ENCODE measurements at regions not wholly inside any gene's neighbourhood (a gene's known extent, or its start where the extent isn't known, plus 50 kb on each side); places are given as distances from the start of the nearest gene placed in this dataset.

DNA sequence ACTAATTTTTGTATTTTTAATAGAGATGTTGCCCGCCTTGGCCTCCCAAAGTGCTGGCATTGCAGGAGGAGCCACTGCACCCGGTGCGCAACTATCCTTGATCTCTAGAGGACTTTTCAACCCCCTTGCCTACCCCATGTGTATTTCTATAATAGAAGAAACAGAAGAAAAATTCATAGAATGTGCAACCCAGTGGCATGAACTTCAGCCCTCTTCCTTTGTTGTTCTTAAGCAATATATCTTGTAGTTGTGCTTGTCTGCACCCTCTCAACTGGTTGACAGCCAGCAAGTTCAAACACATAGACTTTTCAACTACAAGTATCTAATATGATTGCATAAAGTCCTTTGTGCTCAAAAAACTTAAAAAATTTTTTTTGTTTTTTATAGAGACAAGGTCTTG is 72.3 kb upstream of the NCOA3 start:
- Histone ChIP-seq H3K4me1 (ENCODE audit: control insufficient read depth, extremely low read depth, insufficient read depth, low read length) (no peaks in the 10 kb centered on the region), H3K4me2 (ENCODE audit: insufficient read depth, low read length) (no peak overlapping the region), H3K27me3 (ENCODE audit: control insufficient read depth in 2 of 2, insufficient read depth in 2 of 2, low read length in 2 of 2) (no peaks in the 10 kb centered on the region), H3K9me3 (replicated peaks; ENCODE audit: control insufficient read depth, insufficient read depth, low read length) (no peaks in the 10 kb centered on the region), H4K20me1 (replicated peaks; ENCODE audit: control insufficient read depth, extremely low read depth, insufficient read depth, low read length) (no peaks in the 10 kb centered on the region), H3K9ac (replicated peaks; ENCODE audit: extremely low read depth, insufficient read depth, low read length) (no peak overlapping the region), H2AFZ (ENCODE audit: low read depth, low read length) (no peak overlapping the region), H3K4me3 (replicated peaks in 1 of 3; ENCODE audit: insufficient read depth in 1 of 3, low read depth in 1 of 3, low read length in 3 of 3) (no peak overlapping the region), H3K27ac (ENCODE audit: insufficient read depth, low read depth, low read length) (no peak overlapping the region), H3K79me2 (ENCODE audit: control insufficient read depth, insufficient read depth, low read length) (no peaks in the 10 kb centered on the region), H3K36me3 (ENCODE audit: control insufficient read depth in 2 of 2, extremely low read depth in 1 of 2, insufficient read depth in 2 of 2, low read length in 2 of 2) (no peaks in the 10 kb centered on the region), H3K9me1 (replicated peaks; ENCODE audit: control insufficient read depth, extremely low read depth, insufficient read depth, low read length) (no peaks in the 10 kb centered on the region)
- CTCF ChIA-PET = no interaction called here
- dilution Hi-C loops (cut with MboI; ENCODE audit: extremely low pct_ligation_motif_present, low sequenced_read_pairs) (no loop called here), intact Hi-C loops (cut with micrococcal nuclease) (no loop called here)
- no peak for DNase-seq (ENCODE audit: low read depth, low spot score)
- TF ChIP-seq POLR2AphosphoS5 (IDR thresholded peaks at IDR 0.05; ENCODE audit: insufficient read depth, low read depth, low read length) = no peak
- TF ChIP-seq JUN (IDR thresholded peaks at IDR 0.05; ENCODE audit: borderline replicate concordance, insufficient read depth, insufficient read length, low read depth) = no peak
- POLR2A ChIA-PET = no interaction called here
- no peak for FAIRE-seq
- no TSS peak for BruUV-seq (replicated peaks)

DNA sequence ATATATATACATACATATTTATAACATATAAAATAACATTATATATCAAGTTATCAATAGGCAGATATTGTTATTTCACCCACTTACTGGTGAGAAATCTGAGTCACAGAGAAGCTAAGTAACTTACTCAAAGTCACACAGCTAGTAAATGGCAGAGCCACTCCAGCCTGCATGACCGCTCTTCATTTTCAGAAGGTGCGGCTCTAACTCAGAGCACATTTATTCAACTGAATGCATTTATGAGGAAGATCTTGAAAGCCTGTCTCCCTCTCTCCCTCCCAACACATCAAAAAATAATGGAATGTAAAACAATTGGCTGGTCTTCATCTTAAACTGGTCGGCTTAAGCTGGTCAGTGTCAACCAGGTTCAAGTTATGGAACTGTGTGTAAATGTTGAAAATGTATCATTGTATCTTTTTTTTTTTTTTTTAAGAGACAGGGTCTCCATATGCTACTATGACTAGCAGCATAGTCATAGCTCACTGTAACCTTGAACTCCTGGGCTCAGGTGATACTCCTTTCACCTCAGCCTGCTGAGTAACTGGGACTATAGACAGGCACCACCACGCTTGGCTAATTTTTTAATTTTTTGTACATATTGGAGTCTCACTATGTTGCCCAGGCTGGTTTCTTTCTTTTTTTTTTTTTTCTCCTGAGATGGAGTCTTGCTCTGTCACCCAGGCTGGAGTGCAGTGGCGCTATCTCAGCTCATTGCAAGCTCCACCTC is 70.7 kb upstream of the NCOA3 start:
- no peaks in the 10 kb centered on the region for H3K36me3 ChIP-seq (ENCODE audit: control insufficient read depth in 2 of 2, extremely low read depth in 1 of 2, insufficient read depth in 2 of 2, low read length in 2 of 2)
- H3K27ac ChIP-seq (ENCODE audit: insufficient read depth, low read depth, low read length) = no peak overlapping the region
- POLR2A ChIA-PET = no interaction called here
- H3K79me2 ChIP-seq (ENCODE audit: control insufficient read depth, insufficient read depth, low read length) = no peaks in the 10 kb centered on the region
- no TSS peak for BruUV-seq (replicated peaks)
- H4K20me1 ChIP-seq (replicated peaks; ENCODE audit: control insufficient read depth, extremely low read depth, insufficient read depth, low read length) = no peaks in the 10 kb centered on the region
- H3K27me3 ChIP-seq (ENCODE audit: control insufficient read depth in 2 of 2, insufficient read depth in 2 of 2, low read length in 2 of 2) = no peaks in the 10 kb centered on the region
- CTCF ChIA-PET = interaction anchor here (1.4 kb wide), 1 partner anchor 190 kb away, joined by 4 read pairs; no protein-coding TSS in a partner anchor
- intact Hi-C loops (cut with micrococcal nuclease) (no loop called here), dilution Hi-C loops (cut with MboI; ENCODE audit: extremely low pct_ligation_motif_present, low sequenced_read_pairs) (no loop called here)
- DNase-seq (ENCODE audit: low read depth, low spot score) (no peak), FAIRE-seq (no peak)
- no peaks in the 10 kb centered on the region for H3K9me3 ChIP-seq (replicated peaks; ENCODE audit: control insufficient read depth, insufficient read depth, low read length)
- TF ChIP-seq EZH2 (IDR thresholded peaks at IDR 0.05; ENCODE audit: borderline replicate concordance, low read depth, low read length, severe bottlenecking) (no peak), JUN (IDR thresholded peaks at IDR 0.05; ENCODE audit: borderline replicate concordance, insufficient read depth, insufficient read length, low read depth) (no peak), FOS (IDR thresholded peaks at IDR 0.05; ENCODE audit: borderline replicate concordance, insufficient read depth, low read length) (no peak), POLR2AphosphoS5 (IDR thresholded peaks at IDR 0.05; ENCODE audit: insufficient read depth, low read depth, low read length) (no peak), MYC (IDR thresholded peaks at IDR 0.05; ENCODE audit: low read depth, low read length) (no peak), GATA2 (IDR thresholded peaks at IDR 0.05; ENCODE audit: insufficient read depth, insufficient read length, low read depth, low read length) (no peak), POLR2A (IDR thresholded peaks at IDR 0.05; ENCODE audit: low read depth, low read length) (no peak)
- TF ChIP-seq, protein P1, sequence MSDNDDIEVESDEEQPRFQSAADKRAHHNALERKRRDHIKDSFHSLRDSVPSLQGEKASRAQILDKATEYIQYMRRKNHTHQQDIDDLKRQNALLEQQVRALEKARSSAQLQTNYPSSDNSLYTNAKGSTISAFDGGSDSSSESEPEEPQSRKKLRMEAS (IDR thresholded peaks at IDR 0.05; ENCODE audit: insufficient read depth, insufficient read length) = no peak
- TF ChIP-seq, protein P2, sequence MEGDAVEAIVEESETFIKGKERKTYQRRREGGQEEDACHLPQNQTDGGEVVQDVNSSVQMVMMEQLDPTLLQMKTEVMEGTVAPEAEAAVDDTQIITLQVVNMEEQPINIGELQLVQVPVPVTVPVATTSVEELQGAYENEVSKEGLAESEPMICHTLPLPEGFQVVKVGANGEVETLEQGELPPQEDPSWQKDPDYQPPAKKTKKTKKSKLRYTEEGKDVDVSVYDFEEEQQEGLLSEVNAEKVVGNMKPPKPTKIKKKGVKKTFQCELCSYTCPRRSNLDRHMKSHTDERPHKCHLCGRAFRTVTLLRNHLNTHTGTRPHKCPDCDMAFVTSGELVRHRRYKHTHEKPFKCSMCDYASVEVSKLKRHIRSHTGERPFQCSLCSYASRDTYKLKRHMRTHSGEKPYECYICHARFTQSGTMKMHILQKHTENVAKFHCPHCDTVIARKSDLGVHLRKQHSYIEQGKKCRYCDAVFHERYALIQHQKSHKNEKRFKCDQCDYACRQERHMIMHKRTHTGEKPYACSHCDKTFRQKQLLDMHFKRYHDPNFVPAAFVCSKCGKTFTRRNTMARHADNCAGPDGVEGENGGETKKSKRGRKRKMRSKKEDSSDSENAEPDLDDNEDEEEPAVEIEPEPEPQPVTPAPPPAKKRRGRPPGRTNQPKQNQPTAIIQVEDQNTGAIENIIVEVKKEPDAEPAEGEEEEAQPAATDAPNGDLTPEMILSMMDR (IDR thresholded peaks at IDR 0.05; ENCODE audit: extremely low read depth in 1 of 2, insufficient read depth in 1 of 2, low read depth in 1 of 2, low read length in 2 of 2) = no peak
- no peaks in the 10 kb centered on the region for H3K4me1 ChIP-seq (ENCODE audit: control insufficient read depth, extremely low read depth, insufficient read depth, low read length)
- no peak overlapping the region for H3K4me2 ChIP-seq (ENCODE audit: insufficient read depth, low read length)
- no peaks in the 10 kb centered on the region for H3K9me1 ChIP-seq (replicated peaks; ENCODE audit: control insufficient read depth, extremely low read depth, insufficient read depth, low read length)
- H2AFZ ChIP-seq (ENCODE audit: low read depth, low read length) = no peak overlapping the region
- no peak overlapping the region for H3K9ac ChIP-seq (replicated peaks; ENCODE audit: extremely low read depth, insufficient read depth, low read length)
- no peak overlapping the region for H3K4me3 ChIP-seq (replicated peaks in 1 of 3; ENCODE audit: insufficient read depth in 1 of 3, low read depth in 1 of 3, low read length in 3 of 3)

Measured in endothelial cell of umbilical vein (primary cell).